A673 (cell line): ENCODE measurements at regions not wholly inside any gene's neighbourhood (a gene's known extent, or its start where the extent isn't known, plus 50 kb on each side); places are given as distances from the start of the nearest gene placed in this dataset.

Source experiments
- BruUV-seq: library from RNA; stranded (reverse); fragments of 400-500 nt; replicated peaks from 2 replicates; lab custom pipeline; 2021; lab: Mats Ljungman, UMichigan
- CTCF ChIA-PET: fragments of 300-600 bp; sonication (Branson Sonifier 250); formaldehyde crosslinking; loops from one replicate; lab custom pipeline; 2022; ENCODE audit warnings: antibody characterized with exemption; lab: Charles Lee
- POLR2A ChIA-PET: fragments of 300-600 bp; sonication (Branson Sonifier 250); formaldehyde crosslinking; loops from one replicate; lab custom pipeline; 2022; ENCODE audit warnings: antibody characterized with exemption; ENCODE audit not compliant: low non-redundant PET; lab: Charles Lee
- DNase-seq: peaks from one replicate; pipeline ENCODE4 v3.0.0-alpha.2; 2015; ENCODE audit warnings: low spot score
- H3K27ac ChIP-seq: fragments of 200-600 bp; sonication (generic); 2 replicates; pipeline ENCODE4 v1.5.1; 2016; ENCODE audit warnings: mixed run types, low read depth, mild to moderate bottlenecking, mixed read lengths, antibody characterized with exemption, low read length; ENCODE audit not compliant: poor library complexity, severe bottlenecking
- H3K27me3 ChIP-seq: fragments of 200-600 bp; sonication (generic); replicated peaks from 2 replicates; pipeline ENCODE4 v1.6.1; 2017; ENCODE audit warnings: mixed run types, low read depth, mild to moderate bottlenecking, mixed read lengths, antibody characterized with exemption, low read length; ENCODE audit not compliant: insufficient read depth, poor library complexity
- H3K36me3 ChIP-seq: fragments of 200-600 bp; sonication (generic); 2 replicates; pipeline ENCODE4 v1.6.1; 2016; ENCODE audit warnings: mixed run types, mild to moderate bottlenecking, mixed read lengths, antibody characterized with exemption, low read length; ENCODE audit not compliant: insufficient read depth, poor library complexity, severe bottlenecking
- H3K4me1 ChIP-seq: fragments of 200-600 bp; sonication (generic); 2 replicates; pipeline ENCODE4 v1.6.1; 2017; ENCODE audit warnings: mixed run types, mild to moderate bottlenecking, mixed read lengths, antibody characterized with exemption, low read length; ENCODE audit not compliant: insufficient read depth, poor library complexity, severe bottlenecking
- H3K4me3 ChIP-seq: fragments of 200-600 bp; sonication (generic); 2 replicates; pipeline ENCODE4 v1.5.1; 2016; ENCODE audit warnings: low read depth, mixed run types, mild to moderate bottlenecking, mixed read lengths, low read length; ENCODE audit not compliant: poor library complexity, severe bottlenecking
- H3K9me3 ChIP-seq: fragments of 200-600 bp; sonication (generic); 2 replicates; pipeline ENCODE4 v1.6.1; 2016; ENCODE audit warnings: mixed run types, low read depth, mild to moderate bottlenecking, mixed read lengths, antibody characterized with exemption, low read length; ENCODE audit not compliant: poor library complexity, severe bottlenecking
- EZH2 ChIP-seq: fragments of 200-600 bp; sonication (generic); IDR thresholded peaks from 2 replicates; pipeline ENCODE4 v1.6.1; 2017; ENCODE audit warnings: borderline replicate concordance, low read depth, mild to moderate bottlenecking, mixed read lengths, antibody characterized with exemption, low read length; ENCODE audit not compliant: poor library complexity, severe bottlenecking
- intact Hi-C: fragments of 100-400 bp; cut with micrococcal nuclease; formaldehyde crosslinking; loops from one replicate; pipeline ENCODE4 v1.10.0; 2022; ENCODE audit not compliant: unreplicated experiment
- TF ChIP-seq, protein P1 (sequence below): fragments of 300-800, 200-600 bp; sonication (generic); conservative IDR thresholded peaks from 2 replicates; pipeline ENCODE4 v1.5.1; 2017; ENCODE audit warnings: low read depth, mild to moderate bottlenecking, antibody characterized with exemption, low read length, moderate library complexity, mixed read lengths

DNA sequence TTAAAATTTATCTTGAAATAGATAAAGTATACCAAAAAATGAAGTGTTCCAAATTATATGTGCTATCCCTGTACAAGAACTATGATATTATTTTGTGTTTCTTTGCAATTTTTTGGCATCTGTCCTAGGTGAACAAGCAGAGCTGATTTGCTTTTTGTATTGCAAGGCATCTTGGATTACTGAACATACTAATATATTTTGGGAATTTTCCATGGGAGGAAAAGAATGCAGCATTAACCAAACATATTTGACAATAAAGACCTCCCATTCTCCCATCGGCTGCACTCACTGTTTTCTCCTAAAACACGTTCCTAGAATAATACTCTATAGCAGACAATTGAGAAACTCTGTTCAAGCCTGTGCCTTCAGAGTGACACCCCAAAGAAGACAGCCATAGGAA is 265.1 kb upstream of the ALCAM start:
- Histone ChIP-seq H3K9me3 (no peaks in the 10 kb centered on the region), H3K27me3 (no peaks in the 10 kb centered on the region), H3K36me3 (no peaks in the 10 kb centered on the region), H3K4me3 (no peak overlapping the region), H3K4me1 (no peaks in the 10 kb centered on the region), H3K27ac (no peak overlapping the region)
- ChIA-PET CTCF (no interaction called here), POLR2A (no interaction called here)
- no TSS peak for BruUV-seq
- DNase-seq = no peak
- intact Hi-C loops = no loop called here
- TF ChIP-seq EZH2 = no peak
- TF ChIP-seq, protein P1, sequence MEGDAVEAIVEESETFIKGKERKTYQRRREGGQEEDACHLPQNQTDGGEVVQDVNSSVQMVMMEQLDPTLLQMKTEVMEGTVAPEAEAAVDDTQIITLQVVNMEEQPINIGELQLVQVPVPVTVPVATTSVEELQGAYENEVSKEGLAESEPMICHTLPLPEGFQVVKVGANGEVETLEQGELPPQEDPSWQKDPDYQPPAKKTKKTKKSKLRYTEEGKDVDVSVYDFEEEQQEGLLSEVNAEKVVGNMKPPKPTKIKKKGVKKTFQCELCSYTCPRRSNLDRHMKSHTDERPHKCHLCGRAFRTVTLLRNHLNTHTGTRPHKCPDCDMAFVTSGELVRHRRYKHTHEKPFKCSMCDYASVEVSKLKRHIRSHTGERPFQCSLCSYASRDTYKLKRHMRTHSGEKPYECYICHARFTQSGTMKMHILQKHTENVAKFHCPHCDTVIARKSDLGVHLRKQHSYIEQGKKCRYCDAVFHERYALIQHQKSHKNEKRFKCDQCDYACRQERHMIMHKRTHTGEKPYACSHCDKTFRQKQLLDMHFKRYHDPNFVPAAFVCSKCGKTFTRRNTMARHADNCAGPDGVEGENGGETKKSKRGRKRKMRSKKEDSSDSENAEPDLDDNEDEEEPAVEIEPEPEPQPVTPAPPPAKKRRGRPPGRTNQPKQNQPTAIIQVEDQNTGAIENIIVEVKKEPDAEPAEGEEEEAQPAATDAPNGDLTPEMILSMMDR = no peak

DNA sequence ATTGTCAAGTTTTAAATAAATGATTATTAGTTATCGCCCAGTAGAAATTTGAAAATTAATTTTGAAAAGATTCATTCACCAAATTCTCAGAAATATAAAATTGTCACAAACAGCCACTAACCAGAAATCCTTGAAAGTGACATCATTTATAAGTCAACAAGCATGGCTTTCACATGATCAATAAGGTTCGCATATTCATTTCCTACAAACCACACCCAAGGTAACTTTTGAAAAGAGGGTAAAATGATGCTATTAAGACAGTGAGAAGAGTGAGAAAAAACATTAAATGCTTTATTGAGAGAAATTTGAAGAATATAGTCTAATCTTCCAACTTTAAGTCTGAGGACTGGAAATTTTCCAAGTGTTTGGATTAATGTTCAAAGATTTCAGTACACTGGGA is 263.6 kb upstream of the ALCAM start:
- Histone ChIP-seq H3K27me3 (no peaks in the 10 kb centered on the region), H3K36me3 (no peaks in the 10 kb centered on the region), H3K9me3 (no peaks in the 10 kb centered on the region), H3K4me1 (no peaks in the 10 kb centered on the region), H3K27ac (no peak overlapping the region), H3K4me3 (no peak overlapping the region)
- ChIA-PET POLR2A (no interaction called here), CTCF (no interaction called here)
- no peak for DNase-seq
- intact Hi-C loops = no loop called here
- TF ChIP-seq, protein P1 = no peak
- TF ChIP-seq EZH2 = no peak
- no TSS peak for BruUV-seq

DNA sequence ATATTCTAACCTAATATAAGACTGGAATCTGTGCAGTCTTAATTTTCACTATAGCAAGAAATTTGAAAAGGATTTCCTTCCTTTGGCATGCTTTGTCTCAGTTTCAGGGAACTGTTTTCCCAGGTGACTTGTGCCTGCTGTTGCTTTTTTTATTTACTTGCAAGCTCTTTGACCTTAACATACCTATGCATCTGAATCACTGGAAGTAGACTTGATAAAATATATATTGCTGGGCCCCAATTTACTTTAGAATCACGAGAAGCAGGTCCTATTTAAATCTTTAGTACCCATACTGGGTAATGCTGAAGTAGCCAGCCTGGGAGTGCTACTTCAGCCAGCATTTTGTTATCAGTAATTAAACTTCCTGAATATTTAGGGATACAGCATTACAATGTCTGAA is 257.9 kb upstream of the ALCAM start:
- CTCF ChIA-PET = no interaction called here
- Histone ChIP-seq H3K27me3 (no peaks in the 10 kb centered on the region), H3K4me3 (no peak overlapping the region), H3K27ac (no peak overlapping the region), H3K4me1 (no peaks in the 10 kb centered on the region), H3K9me3 (no peaks in the 10 kb centered on the region), H3K36me3 (no peaks in the 10 kb centered on the region)
- TF ChIP-seq EZH2 = no peak
- POLR2A ChIA-PET = no interaction called here
- no peak for DNase-seq
- BruUV-seq = no TSS peak
- intact Hi-C loops = no loop called here

DNA sequence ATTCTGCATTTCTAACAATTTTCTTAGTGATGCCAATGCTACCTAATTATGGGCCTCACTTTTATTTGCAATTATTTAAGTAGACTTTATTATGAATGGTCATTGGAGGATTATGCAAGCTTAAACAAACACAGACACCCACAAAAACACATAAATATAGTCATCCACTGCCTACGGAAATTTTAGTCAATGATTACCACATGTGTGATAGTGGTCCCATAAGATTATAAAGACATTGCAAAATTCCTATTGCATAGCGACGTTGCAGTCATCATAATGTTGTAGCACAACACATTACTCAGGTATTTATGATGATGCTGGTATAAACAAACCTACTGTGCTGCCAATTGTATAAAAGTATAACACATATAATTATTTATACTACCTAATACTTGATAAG is 247.8 kb upstream of the ALCAM start:
- no peak overlapping the region for H3K27ac ChIP-seq
- H3K27me3 ChIP-seq = no peaks in the 10 kb centered on the region
- POLR2A ChIA-PET = no interaction called here
- no peaks in the 10 kb centered on the region for H3K36me3 ChIP-seq
- intact Hi-C loops = no loop called here
- no peak for TF ChIP-seq EZH2
- TF ChIP-seq, protein P1 = no peak
- no peak overlapping the region for H3K4me3 ChIP-seq
- BruUV-seq = no TSS peak
- H3K9me3 ChIP-seq = no peaks in the 10 kb centered on the region
- CTCF ChIA-PET = no interaction called here
- no peaks in the 10 kb centered on the region for H3K4me1 ChIP-seq
- DNase-seq = no peak
